ENCODE measurements at regions not wholly inside any gene's neighbourhood (a gene's known extent, or its start where the extent isn't known, plus 50 kb on each side); places are given as distances from the start of the nearest gene placed in this dataset.
"Not testable (repeated sequence)": the region's sequence is repeated elsewhere in the genome, so short reads cannot be mapped to it uniquely, and the experiment has no call there.

GRCh38 chr3:187858711-187859110 lies 113.4 kb upstream of the BCL6 start:
- H3K4me1 ChIP-seq (ENCODE audit: control insufficient read depth in 4 of 4, insufficient read depth in 4 of 4, low read length in 3 of 4): no peaks in the 10 kb centered on the region
- no peaks in the 10 kb centered on the region for H3K27me3 ChIP-seq (ENCODE audit: control insufficient read depth in 4 of 4, insufficient read depth in 4 of 4, low read length in 3 of 4)
- WGBS: 97% methylated on average over 2 of the region's 2 CpGs
- no peak overlapping the region for H3K27ac ChIP-seq (ENCODE audit: low read depth in 1 of 2, low read length in 2 of 2)
- TF ChIP-seq EGR1 (IDR thresholded peaks at IDR 0.05; ENCODE audit: low read depth in 2 of 2): no peak
- TF ChIP-seq SP1 (IDR thresholded peaks at IDR 0.05): no peak
- TF ChIP-seq HNF4A (conservative IDR thresholded peaks at IDR 0.05): no peak
- TF ChIP-seq, protein P1, sequence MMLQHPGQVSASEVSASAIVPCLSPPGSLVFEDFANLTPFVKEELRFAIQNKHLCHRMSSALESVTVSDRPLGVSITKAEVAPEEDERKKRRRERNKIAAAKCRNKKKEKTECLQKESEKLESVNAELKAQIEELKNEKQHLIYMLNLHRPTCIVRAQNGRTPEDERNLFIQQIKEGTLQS (IDR thresholded peaks at IDR 0.05): no peak
- TF ChIP-seq RAD21 (IDR thresholded peaks at IDR 0.05): no peak
- TF ChIP-seq REST (IDR thresholded peaks at IDR 0.05): no peak
- TF ChIP-seq YY1 (IDR thresholded peaks at IDR 0.05): no peak
- no peak overlapping the region for H3K9ac ChIP-seq (ENCODE audit: low read depth in 1 of 2, low read length in 2 of 2)
- H3K4me3 ChIP-seq (ENCODE audit: low read depth in 1 of 3, low read length in 3 of 3): no peak overlapping the region
- no peaks in the 10 kb centered on the region for H3K36me3 ChIP-seq (ENCODE audit: control insufficient read depth in 4 of 4, insufficient read depth in 3 of 4, low read depth in 1 of 4, low read length in 3 of 4)
- H3K9me3 ChIP-seq (ENCODE audit: control insufficient read depth in 4 of 4, low read length in 3 of 4): no peaks in the 10 kb centered on the region
- no peak for DNase-seq (ENCODE audit: low spot score)

DNA sequence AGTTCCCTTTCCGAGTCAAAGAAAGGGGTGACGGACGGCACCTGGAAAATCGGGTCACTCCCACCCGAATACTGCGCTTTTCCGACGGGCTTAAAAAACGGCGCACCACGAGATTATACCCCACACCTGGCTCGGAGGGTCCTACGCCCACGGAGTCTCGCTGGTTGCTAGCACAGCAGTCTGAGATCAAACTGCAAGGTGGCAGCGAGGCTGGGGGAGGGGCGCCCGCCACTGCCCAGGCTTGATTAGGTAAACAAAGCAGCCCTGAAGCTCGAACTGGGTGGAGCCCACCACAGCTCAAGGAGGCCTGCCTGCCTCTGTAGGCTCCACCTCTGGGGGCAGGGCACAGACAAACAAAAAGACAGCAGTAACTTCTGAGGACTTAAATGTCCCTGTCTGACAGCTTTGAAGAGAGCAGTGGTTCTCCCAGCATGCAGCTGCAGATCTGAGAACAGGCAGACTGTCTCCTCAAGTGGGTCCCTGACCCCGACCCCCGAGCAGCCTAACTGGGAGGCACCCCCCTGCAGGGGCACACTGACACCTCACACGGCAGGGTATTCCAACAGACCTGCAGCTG lies 117.5 kb upstream of the BCL6 start:
- H3K9ac ChIP-seq (ENCODE audit: low read depth in 1 of 2, low read length in 2 of 2); H3K4me3 ChIP-seq (ENCODE audit: low read depth in 1 of 3, low read length in 3 of 3); DNase-seq (ENCODE audit: low spot score); H3K27ac ChIP-seq (ENCODE audit: low read depth in 1 of 2, low read length in 2 of 2); H3K9me3 ChIP-seq (ENCODE audit: control insufficient read depth in 4 of 4, low read length in 3 of 4); H3K4me1 ChIP-seq (ENCODE audit: control insufficient read depth in 4 of 4, insufficient read depth in 4 of 4, low read length in 3 of 4); H3K27me3 ChIP-seq (ENCODE audit: control insufficient read depth in 4 of 4, insufficient read depth in 4 of 4, low read length in 3 of 4); H3K36me3 ChIP-seq (ENCODE audit: control insufficient read depth in 4 of 4, insufficient read depth in 3 of 4, low read depth in 1 of 4, low read length in 3 of 4): not testable (repeated sequence)
- WGBS: 52% methylated on average over 12 of the region's 22 CpGs

- no peaks in the 10 kb centered on the region for H3K4me1 ChIP-seq (ENCODE audit: control insufficient read depth in 4 of 4, insufficient read depth in 4 of 4, low read length in 3 of 4)
- H3K27me3 ChIP-seq (ENCODE audit: control insufficient read depth in 4 of 4, insufficient read depth in 4 of 4, low read length in 3 of 4): no peaks in the 10 kb centered on the region
- no peak overlapping the region for H3K27ac ChIP-seq (ENCODE audit: low read depth in 1 of 2, low read length in 2 of 2)
- no peak for DNase-seq (ENCODE audit: low spot score)
- H3K36me3 ChIP-seq (ENCODE audit: control insufficient read depth in 4 of 4, insufficient read depth in 3 of 4, low read depth in 1 of 4, low read length in 3 of 4): no peaks in the 10 kb centered on the region
- WGBS: 90% methylated on average over 5 of the region's 5 CpGs
- H3K9me3 ChIP-seq (ENCODE audit: control insufficient read depth in 4 of 4, low read length in 3 of 4): no peaks in the 10 kb centered on the region
- H3K4me3 ChIP-seq (ENCODE audit: low read depth in 1 of 3, low read length in 3 of 3): no peak overlapping the region
- H3K9ac ChIP-seq (ENCODE audit: low read depth in 1 of 2, low read length in 2 of 2): no peak overlapping the region
- TF ChIP-seq, protein P2, sequence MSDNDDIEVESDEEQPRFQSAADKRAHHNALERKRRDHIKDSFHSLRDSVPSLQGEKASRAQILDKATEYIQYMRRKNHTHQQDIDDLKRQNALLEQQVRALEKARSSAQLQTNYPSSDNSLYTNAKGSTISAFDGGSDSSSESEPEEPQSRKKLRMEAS (IDR thresholded peaks at IDR 0.05): no peak
- TF ChIP-seq HNF4A (conservative IDR thresholded peaks at IDR 0.05): no peak
- no peak for TF ChIP-seq FOXA1 (IDR thresholded peaks at IDR 0.05)
- no peak for TF ChIP-seq NR2F2 (IDR thresholded peaks at IDR 0.05)
- TF ChIP-seq EGR1 (IDR thresholded peaks at IDR 0.05; ENCODE audit: low read depth in 2 of 2): no peak
- TF ChIP-seq RXRA (IDR thresholded peaks at IDR 0.05): no peak
- TF ChIP-seq REST (IDR thresholded peaks at IDR 0.05): no peak
- no peak for TF ChIP-seq SP1 (IDR thresholded peaks at IDR 0.05)
- TF ChIP-seq GABPA (IDR thresholded peaks at IDR 0.05 in 1 of 2, conservative IDR thresholded peaks at IDR 0.05 in 1 of 2): no peak
- TF ChIP-seq RAD21 (IDR thresholded peaks at IDR 0.05): no peak
- TF ChIP-seq CTCF (IDR thresholded peaks at IDR 0.05; ENCODE audit: low read depth, low read length, missing input control): no peak
These were observed 125.3 kb upstream of the BCL6 start for GRCh38 chr3:187870360-187871203.

All from liver (tissue), 8 donors.